ENCODE measurements at regions not wholly inside any gene's neighbourhood (a gene's known extent, or its start where the extent isn't known, plus 50 kb on each side); places are given as distances from the start of the nearest gene placed in this dataset.

DNA sequence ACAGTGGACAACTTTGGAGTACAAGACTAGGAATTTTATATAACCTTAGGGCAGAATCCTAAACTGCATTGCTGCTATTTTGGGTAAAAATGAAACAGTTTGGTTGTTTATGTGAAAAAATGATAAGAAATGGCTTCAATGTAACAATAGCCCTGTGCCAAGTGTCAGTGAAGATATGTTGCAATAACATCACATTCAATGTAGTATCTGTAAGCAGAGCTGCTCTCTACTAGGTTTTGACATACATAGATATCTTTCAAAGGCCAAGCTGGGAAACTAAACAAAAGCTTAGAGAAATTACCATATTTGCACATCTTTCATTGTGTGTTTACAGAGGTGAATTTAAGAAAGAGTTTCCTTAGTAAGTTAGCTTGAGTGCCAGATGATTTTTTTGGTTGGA lies 135.0 kb upstream of the DOK6 start:
- H3K4me3 ChIP-seq: no peak overlapping the region
- peaks cover 13% of the 10 kb centered on the region for H3K9me3 ChIP-seq (replicated peaks)
- H3K27ac ChIP-seq (replicated peaks): no peak overlapping the region
- intact Hi-C loops (cut with micrococcal nuclease): no loop called here
- no peak for DNase-seq
- TF ChIP-seq, protein P1, sequence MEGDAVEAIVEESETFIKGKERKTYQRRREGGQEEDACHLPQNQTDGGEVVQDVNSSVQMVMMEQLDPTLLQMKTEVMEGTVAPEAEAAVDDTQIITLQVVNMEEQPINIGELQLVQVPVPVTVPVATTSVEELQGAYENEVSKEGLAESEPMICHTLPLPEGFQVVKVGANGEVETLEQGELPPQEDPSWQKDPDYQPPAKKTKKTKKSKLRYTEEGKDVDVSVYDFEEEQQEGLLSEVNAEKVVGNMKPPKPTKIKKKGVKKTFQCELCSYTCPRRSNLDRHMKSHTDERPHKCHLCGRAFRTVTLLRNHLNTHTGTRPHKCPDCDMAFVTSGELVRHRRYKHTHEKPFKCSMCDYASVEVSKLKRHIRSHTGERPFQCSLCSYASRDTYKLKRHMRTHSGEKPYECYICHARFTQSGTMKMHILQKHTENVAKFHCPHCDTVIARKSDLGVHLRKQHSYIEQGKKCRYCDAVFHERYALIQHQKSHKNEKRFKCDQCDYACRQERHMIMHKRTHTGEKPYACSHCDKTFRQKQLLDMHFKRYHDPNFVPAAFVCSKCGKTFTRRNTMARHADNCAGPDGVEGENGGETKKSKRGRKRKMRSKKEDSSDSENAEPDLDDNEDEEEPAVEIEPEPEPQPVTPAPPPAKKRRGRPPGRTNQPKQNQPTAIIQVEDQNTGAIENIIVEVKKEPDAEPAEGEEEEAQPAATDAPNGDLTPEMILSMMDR (IDR thresholded peaks at IDR 0.05; ENCODE audit: borderline replicate concordance): no peak
- H3K27me3 ChIP-seq (ENCODE audit: low read depth): no peaks in the 10 kb centered on the region
- no peaks in the 10 kb centered on the region for H3K4me1 ChIP-seq
- H3K36me3 ChIP-seq: no peaks in the 10 kb centered on the region

DNA sequence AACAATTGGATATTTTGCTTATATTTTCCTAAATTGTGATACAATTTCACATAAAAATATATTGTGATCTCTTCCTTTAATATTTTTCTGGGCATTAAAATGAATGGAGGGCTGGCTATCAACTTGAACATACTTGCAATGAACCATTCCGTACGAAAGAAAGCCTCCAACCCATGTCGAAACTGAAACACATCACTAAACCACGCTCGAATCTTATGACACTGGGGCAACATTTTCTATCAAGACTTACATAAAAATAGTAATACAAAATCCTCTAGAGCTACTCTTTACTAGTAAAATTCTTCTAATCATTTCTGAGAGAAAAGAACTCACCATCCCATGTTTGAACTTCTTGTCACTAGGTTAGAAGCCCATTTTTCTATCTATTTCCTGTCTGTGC lies 132.8 kb upstream of the DOK6 start:
- intact Hi-C loops (cut with micrococcal nuclease): no loop called here
- no peak overlapping the region for H3K27ac ChIP-seq (replicated peaks)

DNA sequence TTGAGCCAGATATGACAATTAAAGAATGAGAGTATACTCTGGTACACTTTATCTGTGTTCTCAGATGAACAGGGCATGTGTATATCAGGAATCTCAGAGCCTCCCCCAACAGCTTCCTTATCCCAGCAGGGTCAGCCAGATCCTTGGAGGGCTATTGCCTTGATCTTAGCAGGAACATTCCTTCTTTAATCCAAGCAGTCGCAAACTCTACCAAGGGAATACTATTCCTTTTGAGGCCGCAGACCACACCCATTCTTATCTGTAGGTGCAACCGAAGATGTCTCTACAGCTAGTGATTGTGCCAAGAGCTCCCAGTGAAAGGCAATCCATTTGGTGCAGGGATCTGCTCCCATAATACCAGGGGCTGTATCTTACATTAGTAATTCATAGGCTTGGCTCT lies 118.3 kb upstream of the DOK6 start:
- H3K4me3 ChIP-seq: no peak overlapping the region
- TF ChIP-seq, protein P1 (IDR thresholded peaks at IDR 0.05; ENCODE audit: borderline replicate concordance): no peak
- no peaks in the 10 kb centered on the region for H3K36me3 ChIP-seq
- no peaks in the 10 kb centered on the region for H3K27me3 ChIP-seq (ENCODE audit: low read depth)
- intact Hi-C loops (cut with micrococcal nuclease): no loop called here
- no peak for DNase-seq
- H3K9me3 ChIP-seq (replicated peaks): no peaks in the 10 kb centered on the region
- no peaks in the 10 kb centered on the region for H3K4me1 ChIP-seq
- no peak overlapping the region for H3K27ac ChIP-seq (replicated peaks)

More for the DNA sequence above, 132.8 kb upstream of the DOK6 start:
- H3K36me3 ChIP-seq: no peaks in the 10 kb centered on the region
- no peaks in the 10 kb centered on the region for H3K4me1 ChIP-seq
- TF ChIP-seq, protein P1 (IDR thresholded peaks at IDR 0.05; ENCODE audit: borderline replicate concordance): no peak
- no peak overlapping the region for H3K4me3 ChIP-seq
- no peaks in the 10 kb centered on the region for H3K27me3 ChIP-seq (ENCODE audit: low read depth)
- DNase-seq: no peak
- peaks cover 13% of the 10 kb centered on the region for H3K9me3 ChIP-seq (replicated peaks)

DNA sequence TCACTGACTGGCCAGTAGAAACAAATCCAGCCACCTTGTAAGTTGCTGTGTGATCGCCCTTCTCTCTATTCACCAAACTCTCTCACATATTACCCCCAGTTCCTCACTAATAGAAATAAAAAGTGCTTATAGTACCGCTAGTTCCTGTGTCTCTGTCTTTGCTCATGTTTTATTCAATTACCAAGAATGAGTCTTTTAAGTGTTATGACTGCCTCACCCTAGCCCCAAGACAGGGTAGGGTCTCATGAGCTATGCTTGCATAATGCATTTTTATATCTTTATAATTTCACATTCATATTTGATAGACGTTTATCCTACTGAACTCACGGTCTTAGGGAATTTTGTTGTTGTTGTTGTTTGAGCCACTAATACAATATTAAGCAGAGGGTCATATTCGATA lies 109.6 kb upstream of the DOK6 start:
- Histone ChIP-seq H3K4me3 (no peak overlapping the region), H3K36me3 (no peaks in the 10 kb centered on the region), H3K27ac (replicated peaks) (no peak overlapping the region), H3K27me3 (ENCODE audit: low read depth) (no peaks in the 10 kb centered on the region), H3K4me1 (no peaks in the 10 kb centered on the region), H3K9me3 (replicated peaks) (no peaks in the 10 kb centered on the region)
- TF ChIP-seq, protein P1 (IDR thresholded peaks at IDR 0.05; ENCODE audit: borderline replicate concordance): no peak
- no peak for DNase-seq
- intact Hi-C loops (cut with micrococcal nuclease): no loop called here

DNA sequence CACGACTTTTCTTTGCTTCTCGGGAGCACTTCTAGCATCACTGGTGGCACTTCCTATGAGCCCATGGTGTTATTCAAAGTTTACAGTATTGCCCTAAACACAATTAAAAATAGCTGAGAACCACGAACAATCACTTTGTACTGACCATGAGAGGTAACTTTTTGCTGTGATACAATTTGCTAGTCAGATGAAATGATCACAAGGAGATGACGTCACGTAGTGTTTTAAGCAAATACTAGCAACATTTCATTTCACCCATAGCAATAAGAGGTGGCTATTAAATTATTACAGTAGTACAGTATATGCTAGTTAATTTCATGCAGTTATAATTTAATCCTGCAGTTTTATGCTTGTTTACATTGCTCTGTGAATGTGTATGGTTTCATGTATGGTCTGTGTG lies 108.9 kb upstream of the DOK6 start:
- no peaks in the 10 kb centered on the region for H3K4me1 ChIP-seq
- no peak for DNase-seq
- no peaks in the 10 kb centered on the region for H3K36me3 ChIP-seq
- no peak overlapping the region for H3K27ac ChIP-seq (replicated peaks)
- H3K9me3 ChIP-seq (replicated peaks): peaks cover 5% of the 10 kb centered on the region
- TF ChIP-seq, protein P1 (IDR thresholded peaks at IDR 0.05; ENCODE audit: borderline replicate concordance): no peak
- no peak overlapping the region for H3K4me3 ChIP-seq
- H3K27me3 ChIP-seq (ENCODE audit: low read depth): no peaks in the 10 kb centered on the region
- intact Hi-C loops (cut with micrococcal nuclease): no loop called here

DNA sequence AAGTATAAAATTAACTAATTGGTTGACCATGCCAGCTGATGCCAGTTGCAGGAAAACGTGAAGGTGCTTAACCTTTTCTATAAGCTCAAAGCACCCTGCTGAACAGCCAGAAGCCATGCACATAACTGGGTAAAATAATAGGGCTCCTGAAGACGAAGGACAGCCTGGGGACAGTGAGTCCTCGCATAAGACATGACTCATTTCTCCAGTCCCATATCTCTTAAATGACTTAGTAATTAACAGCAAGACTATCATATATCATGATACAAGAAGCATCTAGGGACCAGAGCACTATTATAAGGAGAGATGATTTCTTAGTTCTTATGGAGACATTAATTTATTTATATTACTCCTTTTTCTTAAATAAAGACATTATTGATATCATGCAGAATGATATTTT lies 100.5 kb upstream of the DOK6 start:
- H3K36me3 ChIP-seq: no peaks in the 10 kb centered on the region
- no peaks in the 10 kb centered on the region for H3K27me3 ChIP-seq (ENCODE audit: low read depth)
- intact Hi-C loops (cut with micrococcal nuclease): no loop called here
- H3K4me3 ChIP-seq: no peak overlapping the region
- H3K4me1 ChIP-seq: no peaks in the 10 kb centered on the region
- no peak for DNase-seq
- TF ChIP-seq, protein P1 (IDR thresholded peaks at IDR 0.05; ENCODE audit: borderline replicate concordance): no peak
- no peak overlapping the region for H3K27ac ChIP-seq (replicated peaks)
- peaks cover 18% of the 10 kb centered on the region for H3K9me3 ChIP-seq (replicated peaks)
